Pulmonary artery endothelial cell (primary cell): ENCODE measurements at regions not wholly inside any gene's neighbourhood (a gene's known extent, or its start where the extent isn't known, plus 50 kb on each side); places are given as distances from the start of the nearest gene placed in this dataset.
"Not testable (repeated sequence)": the region's sequence is repeated elsewhere in the genome, so short reads cannot be mapped to it uniquely, and the experiment has no call there.

Source experiments
- DNase-seq: peaks from one replicate; pipeline ENCODE4 v3.0.0-alpha.2; 2011; ENCODE audit warnings: low read depth, low spot score

DNA sequence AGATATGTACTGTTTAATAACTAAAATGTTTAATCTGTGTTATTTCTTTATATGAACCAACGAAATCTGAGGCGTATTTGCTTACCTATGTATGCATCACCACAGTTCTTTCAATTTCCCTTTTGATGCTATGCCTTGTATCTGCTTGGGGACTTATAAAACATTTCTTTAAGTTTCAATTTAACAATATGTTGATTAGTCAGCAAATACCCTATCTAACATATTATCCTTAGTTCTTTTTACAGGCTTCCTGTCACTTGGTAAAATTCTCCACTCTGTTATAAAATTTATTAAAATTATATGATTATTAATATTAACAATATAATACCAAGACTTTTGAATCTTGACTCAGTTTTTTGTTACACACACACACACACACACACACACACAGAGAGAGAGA, 174.3 kb downstream of the CPS1 start:
- no peak for DNase-seq

DNA sequence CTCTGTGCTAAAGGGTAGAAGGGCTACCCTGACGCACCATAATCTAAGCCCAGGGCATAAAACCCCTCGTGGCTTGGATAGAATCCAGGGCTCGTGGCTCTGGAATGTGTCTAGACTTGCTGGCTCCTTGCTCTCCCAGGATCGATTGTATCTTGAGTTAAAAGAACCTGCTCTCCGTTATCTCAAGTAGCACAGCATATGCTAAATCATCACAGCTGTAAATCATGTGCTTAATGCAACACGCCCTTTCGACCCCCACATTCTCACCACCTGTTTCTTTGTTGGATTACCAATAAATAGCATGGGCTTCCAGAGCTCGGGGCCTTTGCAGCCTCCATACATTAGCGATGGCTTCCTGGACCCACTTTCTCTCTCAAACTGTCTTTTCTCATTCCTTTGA, 190.4 kb downstream of the CPS1 start:
- not testable (repeated sequence) for DNase-seq

DNA sequence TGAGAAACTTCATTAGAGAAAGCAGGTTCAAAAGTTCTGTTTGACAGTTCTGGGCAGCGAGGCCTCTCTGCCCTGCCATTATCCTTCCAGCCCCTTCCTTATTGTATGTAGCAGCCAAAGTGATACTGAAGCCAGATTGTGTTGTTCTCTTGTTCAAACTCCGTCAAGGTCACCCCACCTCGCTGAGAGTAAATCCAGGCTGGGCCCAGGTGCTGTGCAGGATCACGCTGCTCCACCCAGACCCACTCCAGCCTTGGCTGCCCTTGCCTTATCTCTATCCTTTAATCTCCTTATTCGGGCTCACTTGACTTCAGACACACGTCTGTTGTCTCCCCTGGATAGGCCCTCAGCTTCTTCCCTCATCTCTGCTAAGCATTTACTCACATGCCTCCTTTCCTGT, 196.1 kb downstream of the CPS1 start:
- DNase-seq = no peak

DNA sequence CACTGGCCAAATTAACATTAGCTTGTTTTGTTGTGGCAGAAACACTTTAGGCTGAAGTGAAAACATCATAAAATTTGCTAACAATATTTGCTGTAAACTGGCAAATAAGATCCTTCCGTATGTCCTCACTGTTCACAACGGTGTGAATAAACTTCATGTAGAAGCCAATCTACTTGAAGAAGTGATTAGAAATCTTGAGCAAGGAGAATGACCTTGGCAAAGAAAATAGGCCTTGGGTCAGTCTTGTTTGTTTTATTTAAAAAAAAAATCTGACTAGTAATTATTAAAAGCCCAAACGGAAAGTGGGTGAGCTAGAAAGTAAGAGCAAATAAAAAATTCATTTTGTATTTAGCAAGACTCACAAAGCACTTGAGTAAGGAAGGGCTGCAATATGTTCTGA, 197.0 kb downstream of the CPS1 start:
- DNase-seq = no peak

DNA sequence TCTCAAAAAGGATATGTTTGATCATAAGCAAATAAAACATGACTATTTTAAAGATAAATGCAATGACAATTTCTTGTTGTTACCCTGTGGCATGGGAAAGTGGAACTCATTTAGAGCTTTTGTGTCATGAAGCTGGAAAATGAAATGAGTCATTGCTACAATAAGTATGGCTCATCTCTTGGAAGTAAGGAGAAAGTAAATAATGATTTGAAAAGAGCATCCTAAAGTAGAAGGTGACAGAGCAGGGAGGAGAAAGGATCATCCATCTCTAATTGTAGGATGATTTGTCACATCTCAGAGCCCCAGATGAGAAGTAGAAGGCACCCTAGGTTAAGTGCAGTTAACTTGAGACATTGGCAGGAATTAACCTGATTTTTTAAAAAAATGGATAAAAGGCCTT, 200.5 kb downstream of the CPS1 start:
- no peak for DNase-seq

DNA sequence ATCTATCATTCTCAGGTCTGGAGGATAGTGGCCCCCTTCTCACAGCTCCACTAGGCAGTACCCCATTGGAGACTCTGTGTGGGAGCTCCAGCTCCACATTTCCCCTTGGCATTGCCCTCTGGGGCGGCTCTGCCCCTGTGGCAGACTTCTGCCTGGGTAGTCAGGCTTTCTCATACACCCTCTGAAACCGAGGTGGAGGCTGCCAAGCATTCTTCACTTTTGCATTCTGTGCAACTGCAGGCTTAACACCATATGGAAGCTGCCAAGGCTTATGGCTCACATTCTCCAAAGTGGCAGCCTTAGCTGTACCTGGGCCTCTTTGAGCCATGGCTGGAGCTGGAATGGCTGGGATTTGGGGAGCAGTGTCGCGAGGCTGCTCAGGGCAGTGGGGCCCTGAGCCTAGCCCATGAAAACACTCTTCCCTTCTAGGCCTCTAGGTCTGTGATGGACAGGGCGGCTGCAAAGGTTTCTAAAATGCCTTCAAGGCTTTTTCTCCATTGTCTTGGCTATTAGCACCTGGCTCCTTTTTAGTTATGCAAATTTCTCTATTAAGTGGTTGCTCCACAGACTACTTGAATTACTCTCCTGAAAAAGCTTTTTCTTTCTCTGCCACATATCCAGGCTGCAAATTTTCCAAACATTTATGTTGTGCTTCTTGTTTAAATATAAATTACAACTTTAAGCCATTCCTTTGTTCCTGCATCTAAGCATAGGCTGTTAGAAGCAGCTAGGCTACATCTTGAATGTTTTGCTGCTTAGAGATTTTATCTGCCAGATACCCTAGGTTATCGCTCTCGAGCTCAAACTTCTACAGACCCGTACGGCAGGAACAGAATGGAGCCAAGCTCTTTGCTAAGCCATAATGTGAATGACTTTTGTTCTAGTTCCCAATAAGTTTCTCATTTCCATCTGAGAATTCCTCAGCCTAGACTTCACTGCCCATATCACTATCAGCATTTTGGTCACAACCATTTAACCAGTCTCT, 206.5 kb downstream of the CPS1 start:
- DNase-seq = no peak

DNA sequence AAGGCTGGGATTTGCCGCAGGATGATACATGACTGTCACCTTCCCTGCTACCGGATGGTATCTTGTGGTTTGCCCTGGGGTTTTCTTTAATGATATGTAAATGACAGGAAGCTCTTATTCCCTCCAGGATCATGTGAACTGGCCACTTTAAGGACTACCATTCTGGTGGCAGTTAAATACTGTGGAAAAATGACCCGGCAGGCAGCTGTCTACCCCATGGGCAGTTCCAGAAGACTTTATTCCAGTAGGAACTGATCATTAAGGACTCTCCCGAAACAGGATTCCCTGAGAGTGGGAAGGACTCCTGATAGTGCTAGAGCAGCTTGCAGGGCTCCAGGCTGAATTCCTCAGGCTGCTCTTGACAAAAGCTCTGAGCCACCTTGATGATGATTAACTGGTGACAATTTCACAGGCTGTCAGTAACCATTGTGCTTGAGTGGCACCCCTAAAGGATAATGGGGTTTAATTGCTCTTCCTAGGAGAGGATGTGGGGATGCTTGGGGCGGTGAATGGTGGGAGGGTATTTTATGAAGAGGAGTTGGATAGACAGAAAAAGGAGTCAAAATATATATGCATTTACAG, 212.0 kb downstream of the CPS1 start:
- DNase-seq = no peak

DNA sequence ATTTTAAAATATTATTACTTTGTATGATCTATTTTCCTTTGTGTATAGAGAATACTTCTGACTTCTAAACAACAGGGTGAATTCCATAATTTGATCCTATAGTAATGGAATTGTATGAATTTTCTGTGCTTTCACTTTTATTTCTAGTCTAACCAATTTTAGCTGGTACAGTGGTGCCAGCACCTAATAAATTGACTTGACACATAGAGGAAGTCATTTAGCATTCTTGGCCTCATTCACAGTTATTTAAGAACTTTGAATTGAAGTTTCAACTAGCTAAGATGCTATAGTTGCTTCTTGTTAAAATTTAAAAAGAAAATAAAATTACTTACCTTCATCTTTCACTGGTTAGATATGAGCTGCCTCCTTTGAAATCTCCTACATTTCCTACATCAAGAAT, 220.4 kb downstream of the CPS1 start:
- DNase-seq = no peak

DNA sequence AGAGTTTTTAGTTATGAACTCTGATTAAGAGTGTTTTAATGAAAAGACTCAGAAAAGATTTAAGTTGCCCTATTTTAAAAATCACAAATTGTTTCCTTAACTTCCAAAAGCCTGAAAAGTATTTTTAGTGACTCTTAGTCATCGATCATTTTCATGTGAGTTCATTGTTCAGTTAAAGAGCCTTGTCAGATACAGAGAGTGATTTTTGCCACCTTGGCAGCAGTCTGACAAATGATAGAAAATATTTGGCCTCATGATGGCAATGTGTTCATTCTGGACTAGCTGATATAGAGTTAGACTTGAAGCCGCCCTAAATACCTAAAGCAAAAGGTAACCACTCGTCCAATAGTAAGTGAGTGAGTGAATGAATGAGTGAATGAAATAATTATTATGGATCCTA, 225.8 kb downstream of the CPS1 start:
- DNase-seq = no peak

DNA sequence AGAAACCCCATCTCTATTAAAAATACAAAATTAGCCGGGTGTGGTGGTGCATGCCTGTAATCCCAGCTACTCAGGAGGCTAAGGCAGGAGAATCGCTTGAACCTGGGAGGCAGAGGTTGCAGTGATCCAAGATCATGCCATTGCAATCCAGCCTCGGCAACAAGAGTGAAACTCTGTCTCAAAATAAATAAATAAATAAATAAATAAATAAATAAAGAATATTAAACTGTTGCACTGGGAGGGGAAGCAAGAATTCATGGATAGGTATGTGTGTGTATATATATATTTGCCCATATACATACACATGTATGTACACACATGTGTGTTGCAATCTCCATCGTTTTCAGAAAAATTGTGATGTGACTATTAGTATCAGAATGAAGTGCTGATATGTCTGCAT, 231.4 kb downstream of the CPS1 start:
- not testable (repeated sequence) for DNase-seq

DNA sequence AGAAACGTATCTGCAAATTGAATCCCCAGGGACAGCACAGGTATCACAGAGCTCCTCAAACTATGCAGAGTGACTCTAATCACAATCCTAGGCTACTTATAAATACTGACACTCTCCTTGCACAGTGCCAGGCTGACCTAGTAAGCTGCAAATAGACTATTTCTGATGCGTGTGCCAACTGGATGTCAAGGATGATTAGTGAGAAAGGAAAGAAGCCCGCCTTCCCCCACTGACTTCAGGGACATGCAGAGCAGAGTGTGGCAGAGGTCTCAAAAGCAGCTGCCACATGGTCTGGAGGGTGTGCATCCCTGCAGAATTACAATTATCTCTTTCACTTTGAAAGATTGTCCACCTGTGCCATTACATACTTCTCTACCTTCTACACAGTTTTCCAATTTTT, 235.6 kb downstream of the CPS1 start:
- DNase-seq = no peak

DNA sequence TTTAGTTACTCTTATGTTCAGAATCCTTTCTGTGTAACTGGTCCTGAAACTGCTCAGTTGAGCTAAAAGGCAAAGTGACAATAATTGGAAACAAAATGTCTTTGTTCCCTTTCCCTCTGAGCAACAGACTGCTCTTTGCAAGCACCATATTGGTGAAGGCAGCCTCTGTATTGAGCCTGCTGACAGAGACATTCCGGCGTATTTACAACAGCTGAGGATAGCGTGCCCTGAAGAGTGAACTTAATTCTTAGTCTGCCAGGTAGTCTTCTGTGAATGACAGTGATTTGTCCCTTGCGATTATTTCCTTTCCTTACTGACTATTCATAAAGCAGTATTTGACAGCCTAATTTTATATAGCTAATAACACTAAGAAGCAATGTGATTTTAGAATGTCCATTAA, 239.1 kb downstream of the CPS1 start:
- no peak for DNase-seq

DNA sequence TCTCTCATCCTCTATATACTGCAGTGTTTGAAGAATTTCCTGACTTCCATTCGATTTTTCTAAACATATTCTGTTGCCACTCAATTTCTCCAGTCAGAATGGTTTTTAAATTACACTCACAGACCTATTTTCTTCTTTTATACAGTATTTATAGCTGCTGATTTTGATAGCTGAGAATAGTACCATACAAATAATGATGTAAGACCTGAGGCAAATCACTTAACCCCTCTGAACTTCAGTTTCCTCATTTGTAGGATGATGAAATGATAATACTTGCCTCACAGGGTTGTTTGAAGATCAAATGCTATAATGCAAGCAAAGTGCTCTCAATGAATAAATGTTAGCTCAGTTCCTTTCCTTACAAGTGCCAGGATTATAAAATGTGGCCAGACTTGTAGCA, 241.8 kb downstream of the CPS1 start:
- no peak for DNase-seq

DNA sequence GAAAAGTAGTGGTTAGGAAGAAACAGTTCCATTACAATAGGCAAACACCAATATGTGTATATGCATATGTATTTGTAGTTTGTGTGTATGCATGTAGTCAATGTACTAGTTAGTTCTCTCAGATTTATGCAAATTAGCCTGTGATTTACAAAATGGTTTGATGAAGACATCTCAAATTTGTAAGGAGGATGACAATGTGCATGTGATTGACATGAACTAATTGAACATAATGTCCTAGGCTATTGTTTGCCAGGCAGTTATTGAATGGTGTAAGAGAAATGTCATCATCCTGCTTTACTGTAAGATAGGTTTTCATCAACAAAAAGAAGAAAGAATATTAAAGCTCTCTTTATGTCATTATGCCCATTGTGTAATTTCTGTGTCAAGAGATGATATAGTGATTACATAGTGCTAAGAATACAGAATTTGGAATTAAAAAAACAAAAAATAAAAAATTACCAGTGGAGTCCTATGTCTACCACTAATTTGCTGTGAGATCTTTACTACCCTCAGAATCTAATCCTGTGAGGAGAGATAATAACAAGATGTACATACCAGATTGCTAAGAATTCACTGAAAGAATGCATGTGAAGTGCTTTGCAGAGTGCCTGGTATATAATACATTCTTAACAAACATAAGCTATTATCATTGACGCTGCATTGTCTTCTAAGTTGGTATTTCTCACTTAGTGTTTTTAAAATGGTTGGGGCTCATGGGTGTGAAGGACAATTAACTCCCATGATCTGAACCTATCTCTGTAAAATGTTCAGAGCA, 258.0 kb downstream of the CPS1 start:
- DNase-seq = no peak

DNA sequence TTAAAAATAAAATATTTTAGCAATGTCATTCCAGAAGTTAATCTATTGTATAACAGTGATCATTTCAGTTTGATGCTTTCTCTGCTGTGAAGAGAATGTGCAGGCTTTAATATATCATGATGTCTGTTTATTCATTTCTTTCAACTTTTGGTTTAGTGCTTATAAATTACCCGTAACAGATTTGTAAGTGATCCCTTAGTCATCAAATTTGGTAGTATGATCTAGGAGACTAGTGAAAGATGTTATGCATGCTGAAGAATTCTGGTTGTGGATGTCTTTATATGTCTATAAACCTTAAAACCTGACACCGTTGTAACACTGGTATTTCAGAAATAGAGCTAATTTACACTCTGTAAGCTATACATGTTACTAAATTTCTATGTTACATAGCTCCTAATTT, 260.4 kb downstream of the CPS1 start:
- no peak for DNase-seq

DNA sequence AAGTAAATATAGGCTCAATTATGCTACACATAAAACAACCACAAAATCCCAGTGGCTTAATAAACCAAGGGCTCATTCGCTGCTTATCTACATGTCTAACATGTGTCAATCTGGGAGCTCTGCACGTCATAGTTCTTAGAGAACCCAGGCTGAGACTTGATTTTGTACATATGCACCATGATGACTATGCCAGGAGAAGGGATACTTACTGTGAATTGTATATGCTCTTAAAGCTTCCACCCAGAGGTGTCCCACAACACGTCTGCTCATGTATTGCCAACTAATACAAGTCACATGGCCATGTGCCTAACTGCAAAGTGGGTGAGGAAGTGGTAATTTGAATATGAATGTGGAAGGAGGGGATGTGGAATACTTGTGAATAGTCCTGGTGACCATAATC, 262.1 kb downstream of the CPS1 start:
- no peak for DNase-seq

DNA sequence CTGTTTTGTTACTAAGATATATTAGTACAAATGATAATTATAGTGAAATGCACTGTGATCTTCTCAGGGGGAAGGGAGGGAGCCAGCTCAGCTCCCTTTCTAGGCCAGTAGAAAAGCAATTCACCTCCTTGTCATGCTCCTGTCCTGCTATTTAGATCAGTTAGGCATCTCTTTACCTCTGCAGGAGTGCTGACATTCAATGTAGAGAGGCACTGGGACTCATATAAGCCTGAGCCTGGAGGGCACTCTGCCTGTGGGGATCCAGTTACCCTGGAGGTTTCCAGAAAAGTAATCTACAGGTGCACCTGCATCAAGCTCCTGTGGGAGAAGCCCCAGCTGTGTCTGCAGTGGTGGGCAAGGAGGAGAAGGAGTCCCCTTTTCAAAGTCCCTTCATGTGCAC, 277.0 kb downstream of the CPS1 start:
- no peak for DNase-seq

DNA sequence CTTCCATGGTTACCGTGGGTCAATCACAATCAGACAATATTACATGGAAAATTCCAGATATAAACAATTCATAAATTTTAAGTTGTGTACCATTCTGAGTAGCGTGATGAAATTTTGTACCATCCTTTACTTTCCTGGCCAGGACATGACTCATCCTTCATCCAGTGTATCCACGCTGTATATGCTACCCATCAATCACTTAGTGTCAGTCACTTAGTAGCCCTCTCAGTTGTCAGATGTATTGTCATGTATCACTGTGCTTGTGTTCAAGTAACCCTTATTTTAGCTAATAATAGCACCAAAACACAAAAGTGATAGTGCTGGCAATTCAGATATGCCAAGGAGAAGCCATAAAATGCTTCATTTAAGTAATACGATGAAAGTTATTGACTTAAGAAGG, 282.6 kb downstream of the CPS1 start:
- DNase-seq = no peak

DNA sequence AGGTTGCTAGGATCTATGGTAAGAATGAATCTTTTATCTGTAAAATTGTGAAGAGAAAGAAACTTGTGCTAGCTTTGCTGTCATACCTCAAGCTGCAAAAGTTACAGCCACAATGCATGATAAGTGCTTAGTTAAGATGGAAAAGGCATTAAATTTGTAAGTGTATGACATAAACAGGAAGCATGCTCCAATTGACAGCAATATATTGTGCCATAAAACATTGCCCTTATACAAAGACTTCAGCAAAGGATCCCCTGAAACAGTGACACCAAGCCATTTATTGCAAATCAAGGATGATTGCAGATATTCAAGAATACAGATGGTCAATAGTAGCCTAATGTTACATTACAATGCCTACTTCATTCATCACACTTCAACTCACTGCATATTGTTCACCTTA, 283.1 kb downstream of the CPS1 start:
- no peak for DNase-seq

DNA sequence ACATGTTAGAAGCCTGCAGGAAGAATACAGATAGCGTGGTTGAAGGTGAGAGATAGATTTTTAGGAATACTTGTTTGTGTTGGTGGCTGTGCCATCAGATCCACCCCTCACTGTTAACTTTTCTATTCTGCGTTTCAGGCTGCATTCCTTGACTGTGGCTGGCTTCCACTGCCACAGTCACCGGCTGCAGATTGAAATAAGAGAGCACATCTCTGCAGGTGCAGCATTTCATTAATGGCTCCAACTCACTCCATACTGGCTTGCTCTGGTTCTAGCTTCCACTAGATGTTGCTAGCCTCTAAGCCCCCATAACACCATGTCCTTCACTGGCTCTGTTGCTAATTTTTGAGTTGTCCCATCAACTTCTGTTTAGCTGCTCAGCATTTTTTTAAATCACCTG, 286.5 kb downstream of the CPS1 start:
- no peak for DNase-seq

DNA sequence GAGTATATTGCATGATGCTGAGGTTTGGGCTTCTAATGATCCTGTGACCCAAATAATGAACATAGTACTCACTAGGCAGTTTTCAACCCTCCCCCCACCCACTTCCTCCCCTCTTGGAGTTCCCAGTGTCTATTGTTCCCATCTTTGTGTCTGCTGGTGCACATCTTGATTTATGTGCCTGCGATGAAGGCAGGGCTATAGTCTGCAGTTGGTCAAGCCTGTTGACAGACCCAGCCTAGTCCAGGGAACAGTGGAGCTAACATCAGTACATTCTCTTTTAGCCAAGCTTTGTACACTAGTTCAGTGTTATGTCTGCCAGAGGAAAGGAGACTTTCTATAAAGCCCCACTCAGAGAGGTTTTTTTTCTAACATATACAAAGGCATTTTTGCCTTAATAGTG, 287.6 kb downstream of the CPS1 start:
- DNase-seq = no peak

DNA sequence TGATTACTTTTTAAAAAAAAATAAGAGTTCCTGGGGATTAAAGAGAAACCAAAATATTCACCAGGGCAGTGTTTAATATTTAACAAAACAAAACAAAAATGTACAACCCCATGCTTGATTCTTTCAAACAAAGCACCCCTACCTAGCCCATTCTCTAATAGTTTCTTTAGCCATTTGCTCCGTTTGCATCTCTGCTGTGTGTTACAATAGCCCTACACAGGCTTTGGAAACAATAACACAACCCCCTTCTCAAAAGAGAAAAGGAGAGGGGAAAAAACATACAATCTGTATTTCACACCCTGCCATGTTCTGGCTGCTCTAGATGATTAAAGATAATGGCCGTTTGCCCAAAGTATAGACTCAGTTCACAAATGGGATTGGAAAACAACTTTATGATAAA, 302.9 kb downstream of the CPS1 start:
- DNase-seq = no peak
